A549 (cell line): ENCODE measurements at regions not wholly inside any gene's neighbourhood (a gene's known extent, or its start where the extent isn't known, plus 50 kb on each side); places are given as distances from the start of the nearest gene placed in this dataset.

Experiments
- ATAC-seq, 2 experiments: fragments of 200-7000 bp in 1 of 2; fragments of >200 bp in 1 of 2; cut with Nextera tagmentation in 1 of 2; cut with Tn5 transposase in 1 of 2; 3 replicates each; pipeline versions ENCODE4 v1.8.0 to v1.9.1; 2018 to 2020; ENCODE audit warnings: mild to moderate bottlenecking in 1 of 2, moderate library complexity in 1 of 2
- CTCF ChIA-PET: fragments of 300-600 bp; sonication (Branson Sonifier 250); formaldehyde crosslinking; extraction: SDS; loops from one replicate; lab custom pipeline; 2021; ENCODE audit warnings: antibody characterized with exemption, inconsistent platforms; lab: Yijun Ruan, JAX
- POLR2A ChIA-PET: fragments of 350-600 bp; formaldehyde crosslinking; extraction: SDS; loops from one replicate; lab custom pipeline; 2021; ENCODE audit warnings: antibody characterized with exemption, inconsistent platforms; lab: Yijun Ruan, JAX
- DNase-seq, 2 experiments: peaks; one replicate each; pipeline versions ENCODE4 v3.0.0 to v3.0.0-alpha.2; 2011 to 2016; ENCODE audit warnings: low read depth in 1 of 2, low spot score in 1 of 2
- FAIRE-seq: peaks from 2 replicates; lab custom pipeline; 2011; peaks lifted over from hg19 to GRCh38; lab: Jason Lieb, UNC
- H3K27ac ChIP-seq, 2 experiments: fragments of >200 bp; sonication (Bioruptor Twin); formaldehyde crosslinking; 3 replicates each; pipeline ENCODE4 v1.5.1; 2016 to 2017
- H3K4me1 ChIP-seq: fragments of >200 bp; sonication (Bioruptor Twin); formaldehyde crosslinking; 3 replicates; pipeline ENCODE4 v1.6.1; 2016
- H3K4me2 ChIP-seq: fragments of >200 bp; sonication (Bioruptor Twin); formaldehyde crosslinking; 3 replicates; pipeline ENCODE4 v1.6.1; 2016
- H3K4me3 ChIP-seq: fragments of >200 bp; sonication (Bioruptor Twin); formaldehyde crosslinking; 3 replicates; pipeline ENCODE4 v1.5.1; 2016
- H3K9me3 ChIP-seq: fragments of >200 bp; sonication (Bioruptor Twin); formaldehyde crosslinking; 3 replicates; pipeline ENCODE4 v1.6.1; 2016
- CHD2 ChIP-seq: fragments of 150-350 bp; IDR thresholded peaks from 2 replicates; pipeline ENCODE4 v1.6.1; 2014; ENCODE audit warnings: low read length; ENCODE audit not compliant: partially characterized antibody
- EHF ChIP-seq: fragments of 250-450 bp; sonication (Bioruptor Pico); IDR thresholded peaks from 2 replicates; pipeline ENCODE4 v1.5.0; 2020; ENCODE audit warnings: mild to moderate bottlenecking
- FOSB ChIP-seq: fragments of 250-450 bp; sonication (Bioruptor Pico); IDR thresholded peaks from 2 replicates; pipeline ENCODE4 v1.5.0; 2020; ENCODE audit warnings: mild to moderate bottlenecking, moderate library complexity
- FOSL2 ChIP-seq, 2 experiments: fragments of 450-650 bp in 1 of 2; fragments of >200 bp in 1 of 2; sonication (Bioruptor Twin) in 1 of 2; formaldehyde crosslinking; IDR thresholded peaks; 2 replicates each; pipeline versions ENCODE4 v1.5.0 to v1.6.1; 2016 to 2020; ENCODE audit warnings: mild to moderate bottlenecking in 1 of 2, moderate library complexity in 1 of 2
- FOXS1 ChIP-seq: fragments of 250-450 bp; sonication (Bioruptor Pico); IDR thresholded peaks from 2 replicates; pipeline ENCODE4 v1.5.0; 2020; ENCODE audit warnings: mild to moderate bottlenecking, moderate library complexity
- HDAC2 ChIP-seq: fragments of 200-600 bp; sonication (generic); IDR thresholded peaks from 2 replicates; pipeline ENCODE4 v1.6.1; 2016
- HEYL ChIP-seq: fragments of 250-450 bp; sonication (Bioruptor Pico); IDR thresholded peaks from 2 replicates; pipeline ENCODE4 v1.8.0; 2021; ENCODE audit warnings: mild to moderate bottlenecking, moderate library complexity
- HOXA7 ChIP-seq: fragments of 250-450 bp; sonication (Bioruptor Pico); IDR thresholded peaks from 2 replicates; pipeline ENCODE4 v1.5.0; 2020; ENCODE audit warnings: mild to moderate bottlenecking, moderate library complexity
- JUNB ChIP-seq: fragments of >200 bp; sonication (Bioruptor Twin); formaldehyde crosslinking; IDR thresholded peaks from 2 replicates; pipeline ENCODE4 v1.6.1; 2016
- NPAS2 ChIP-seq: fragments of 250-450 bp; sonication (Bioruptor Pico); IDR thresholded peaks from 2 replicates; pipeline ENCODE4 v1.8.0; 2022; ENCODE audit warnings: mild to moderate bottlenecking, moderate library complexity, borderline replicate concordance
- NR3C1 ChIP-seq: fragments of >200 bp; sonication (Bioruptor Twin); formaldehyde crosslinking; IDR thresholded peaks from 3 replicates; pipeline ENCODE4 v1.6.1; 2017
- POLR2A ChIP-seq: IDR thresholded peaks from 2 replicates; pipeline ENCODE4 v1.6.1; 2012; ENCODE audit warnings: mild to moderate bottlenecking, low read length
- RCOR1 ChIP-seq: fragments of 150-350 bp; IDR thresholded peaks from 2 replicates; pipeline ENCODE4 v1.6.1; 2014; ENCODE audit warnings: antibody characterized with exemption, low read length, low read depth
- RNF2 ChIP-seq: fragments of 200-600 bp; sonication (generic); IDR thresholded peaks from 2 replicates; pipeline ENCODE4 v1.6.1; 2016; ENCODE audit warnings: low read depth, mild to moderate bottlenecking, antibody characterized with exemption, moderate library complexity, borderline replicate concordance
- TP53 ChIP-seq: fragments of 250-450 bp; sonication (Bioruptor Pico); IDR thresholded peaks from 2 replicates; pipeline ENCODE4 v1.5.0; 2021; ENCODE audit warnings: mild to moderate bottlenecking, moderate library complexity
- ZNF302 ChIP-seq: fragments of 250-450 bp; sonication (Bioruptor Pico); IDR thresholded peaks from 2 replicates; pipeline ENCODE4 v1.9.0; 2021; ENCODE audit warnings: inconsistent platforms, mild to moderate bottlenecking, moderate library complexity
- ZSCAN20 ChIP-seq: fragments of 250-450 bp; sonication (Bioruptor Pico); IDR thresholded peaks from 2 replicates; pipeline ENCODE4 v1.8.0; 2022; ENCODE audit warnings: mild to moderate bottlenecking, moderate library complexity
- WGBS: methylation state at CpG from one replicate; pipeline ENCODE4 v1.1.6; 2017; ENCODE audit errors: missing lambda C conversion rate; 5-methylcytosine and 5-hydroxymethylcytosine counted together
- TF ChIP-seq, protein P1 (sequence below): fragments of 250-450 bp; sonication (Bioruptor Pico); IDR thresholded peaks from 2 replicates; pipeline ENCODE4 v1.5.0; 2020; ENCODE audit warnings: low read depth, mild to moderate bottlenecking, moderate library complexity
- TF ChIP-seq, protein P2 (sequence below): IDR thresholded peaks from 2 replicates; pipeline ENCODE4 v1.6.1; 2012
- TF ChIP-seq, protein P3 (sequence below): IDR thresholded peaks from 2 replicates; pipeline ENCODE4 v1.6.1; 2012; ENCODE audit warnings: low read depth, borderline replicate concordance
- TF ChIP-seq, protein P4 (sequence below): fragments of >200 bp; sonication (Bioruptor Twin); formaldehyde crosslinking; IDR thresholded peaks from 2 replicates; pipeline ENCODE4 v1.6.1; 2016

DNA sequence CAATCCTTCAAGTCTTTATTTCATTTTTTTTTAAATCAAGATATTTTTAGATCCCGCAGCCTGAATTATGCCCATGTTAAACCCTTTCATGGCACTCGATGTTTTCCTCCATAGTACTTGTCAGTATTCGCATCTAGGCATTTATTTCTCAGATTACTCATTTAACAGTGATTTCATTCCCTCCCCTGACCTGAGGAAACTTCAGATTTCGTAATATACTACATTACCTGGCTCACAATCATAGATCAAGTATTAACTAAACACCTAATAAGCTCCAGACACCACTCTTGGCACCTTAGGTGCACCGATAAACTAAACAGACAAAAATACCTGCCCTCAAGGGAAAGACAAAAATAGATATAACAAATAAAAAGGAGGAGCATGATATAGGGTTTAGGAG is 413.2 kb upstream of the GJE1 start:
- FAIRE-seq, result no peak
- DNase-seq, result no peak
- H3K4me2 ChIP-seq, result no peak overlapping the region
- CTCF ChIA-PET, result no interaction called here
- TF ChIP-seq FOXS1, result no peak
- TF ChIP-seq, protein P1, sequence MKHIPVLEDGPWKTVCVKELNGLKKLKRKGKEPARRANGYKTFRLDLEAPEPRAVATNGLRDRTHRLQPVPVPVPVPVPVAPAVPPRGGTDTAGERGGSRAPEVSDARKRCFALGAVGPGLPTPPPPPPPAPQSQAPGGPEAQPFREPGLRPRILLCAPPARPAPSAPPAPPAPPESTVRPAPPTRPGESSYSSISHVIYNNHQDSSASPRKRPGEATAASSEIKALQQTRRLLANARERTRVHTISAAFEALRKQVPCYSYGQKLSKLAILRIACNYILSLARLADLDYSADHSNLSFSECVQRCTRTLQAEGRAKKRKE (CRISPR knock-in tag), result no peak
- no peak for TF ChIP-seq CHD2
- TF ChIP-seq HDAC2, result no peak
- TF ChIP-seq, protein P2, sequence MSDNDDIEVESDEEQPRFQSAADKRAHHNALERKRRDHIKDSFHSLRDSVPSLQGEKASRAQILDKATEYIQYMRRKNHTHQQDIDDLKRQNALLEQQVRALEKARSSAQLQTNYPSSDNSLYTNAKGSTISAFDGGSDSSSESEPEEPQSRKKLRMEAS, result no peak
- TF ChIP-seq HOXA7 (CRISPR knock-in tag), result no peak
- TF ChIP-seq, protein P3, sequence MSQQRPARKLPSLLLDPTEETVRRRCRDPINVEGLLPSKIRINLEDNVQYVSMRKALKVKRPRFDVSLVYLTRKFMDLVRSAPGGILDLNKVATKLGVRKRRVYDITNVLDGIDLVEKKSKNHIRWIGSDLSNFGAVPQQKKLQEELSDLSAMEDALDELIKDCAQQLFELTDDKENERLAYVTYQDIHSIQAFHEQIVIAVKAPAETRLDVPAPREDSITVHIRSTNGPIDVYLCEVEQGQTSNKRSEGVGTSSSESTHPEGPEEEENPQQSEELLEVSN, result no peak
- TF ChIP-seq JUNB, result no peak
- TF ChIP-seq TP53 (CRISPR knock-in tag), result no peak
- TF ChIP-seq FOSB (CRISPR knock-in tag), result no peak
- TF ChIP-seq POLR2A, result no peak
- no peak for TF ChIP-seq HEYL (CRISPR knock-in tag)
- TF ChIP-seq ZSCAN20, result no peak
- ATAC-seq, result no peak
- no peak overlapping the region for H3K4me3 ChIP-seq
- no peaks in the 10 kb centered on the region for H3K4me1 ChIP-seq
- H3K9me3 ChIP-seq, result no peaks in the 10 kb centered on the region
- WGBS, result 29% methylated on average over 5 of the region's 5 CpGs
- POLR2A ChIA-PET, result no interaction called here
- no peak overlapping the region for H3K27ac ChIP-seq

DNA sequence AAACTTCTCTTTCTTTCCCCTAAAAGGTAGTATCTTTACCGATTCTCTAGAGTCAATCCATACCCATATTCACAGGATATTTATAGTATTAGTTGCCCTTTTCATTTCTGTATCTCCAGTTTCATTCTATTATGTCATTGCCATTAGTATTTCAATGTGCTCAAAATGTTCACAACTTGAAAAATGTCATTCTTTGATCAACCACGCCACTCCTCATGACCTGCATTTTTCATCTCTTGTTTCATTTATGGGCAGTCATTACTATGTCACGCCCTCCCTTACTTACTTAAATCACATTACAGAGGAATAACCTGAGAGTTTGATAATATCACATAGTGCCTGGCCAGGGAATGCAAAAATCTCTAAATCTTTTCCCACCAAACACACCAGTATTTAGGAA is 427.3 kb upstream of the GJE1 start:
- DNase-seq (no peak), FAIRE-seq (no peak), ATAC-seq (no peak)
- POLR2A ChIA-PET, result no interaction called here
- no peak overlapping the region for H3K4me2 ChIP-seq
- no peaks in the 10 kb centered on the region for H3K9me3 ChIP-seq
- H3K4me1 ChIP-seq, result no peaks in the 10 kb centered on the region
- 35% methylated on average over 3 of the region's 3 CpGs for WGBS
- no peak overlapping the region for H3K4me3 ChIP-seq
- TF ChIP-seq NPAS2 (CRISPR knock-in tag), result no peak
- CTCF ChIA-PET, result no interaction called here
- no peak overlapping the region for H3K27ac ChIP-seq

DNA sequence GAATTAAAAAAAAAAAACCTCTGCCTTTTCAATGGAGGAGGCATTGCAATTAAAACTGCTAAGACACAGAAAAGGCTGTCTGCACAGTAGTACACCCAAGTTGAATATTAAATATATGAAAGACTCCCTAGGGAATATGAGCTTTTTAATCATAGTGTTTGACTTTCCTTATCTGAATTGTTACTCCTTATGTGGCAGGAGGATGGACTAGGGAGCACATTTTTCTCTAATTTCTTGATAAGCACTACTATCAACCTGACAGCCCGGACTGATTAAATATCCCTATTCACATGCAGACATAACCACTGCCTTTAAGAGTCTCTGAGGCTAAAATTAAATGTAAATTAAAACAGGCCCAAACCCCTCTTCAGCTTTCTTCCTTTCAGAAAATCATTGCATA is 428.6 kb upstream of the GJE1 start:
- POLR2A ChIA-PET, result no interaction called here
- FAIRE-seq (no peak), DNase-seq (no peak), ATAC-seq (no peak)
- 68% methylated on average over 1 of the region's 1 CpG for WGBS
- CTCF ChIA-PET, result no interaction called here
- Histone ChIP-seq H3K27ac (no peak overlapping the region), H3K4me2 (no peak overlapping the region), H3K4me3 (no peak overlapping the region), H3K4me1 (no peaks in the 10 kb centered on the region), H3K9me3 (no peaks in the 10 kb centered on the region)
- TF ChIP-seq, protein P1 (CRISPR knock-in tag), result no peak
- TF ChIP-seq HOXA7 (CRISPR knock-in tag), result no peak
- no peak for TF ChIP-seq EHF (CRISPR knock-in tag)
- no peak for TF ChIP-seq ZNF302 (CRISPR knock-in tag)
- no peak for TF ChIP-seq NR3C1
- TF ChIP-seq, protein P4, sequence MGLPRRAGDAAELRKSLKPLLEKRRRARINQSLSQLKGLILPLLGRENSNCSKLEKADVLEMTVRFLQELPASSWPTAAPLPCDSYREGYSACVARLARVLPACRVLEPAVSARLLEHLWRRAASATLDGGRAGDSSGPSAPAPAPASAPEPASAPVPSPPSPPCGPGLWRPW, result no peak
- no peak for TF ChIP-seq HDAC2
- no peak for TF ChIP-seq RNF2
- no peak for TF ChIP-seq RCOR1
- TF ChIP-seq FOSL2 (IDR thresholded peaks at IDR 0.05), result no peak
- TF ChIP-seq FOSL2 (CRISPR knock-in tag; IDR thresholded peaks at IDR 0.05), result no peak
